Brain microvascular endothelial cell (primary cell): ENCODE measurements at regions not wholly inside any gene's neighbourhood (a gene's known extent, or its start where the extent isn't known, plus 50 kb on each side); places are given as distances from the start of the nearest gene placed in this dataset.

ENCODE experiments used
- DNase-seq: peaks from one replicate; pipeline ENCODE4 v3.0.0-alpha.2; 2020
- H3K27ac ChIP-seq: fragments of 250-450 bp; sonication (Bioruptor Pico); 2 replicates; pipeline ENCODE4 v1.5.1; 2020; ENCODE audit warnings: mild to moderate bottlenecking, moderate library complexity
- H3K27me3 ChIP-seq: fragments of 250-450 bp; sonication (Bioruptor Pico); replicated peaks from 2 replicates; pipeline ENCODE4 v1.5.1; 2020; ENCODE audit warnings: mild to moderate bottlenecking
- H3K36me3 ChIP-seq: fragments of 250-450 bp; sonication (Bioruptor Pico); replicated peaks from 2 replicates; pipeline ENCODE4 v1.5.1; 2020; ENCODE audit warnings: mild to moderate bottlenecking
- H3K4me3 ChIP-seq: 2 replicates; pipeline ENCODE4 v1.5.1; 2011; ENCODE audit warnings: low read depth, mild to moderate bottlenecking, control low read depth, low read length, moderate library complexity
- CTCF ChIP-seq: IDR thresholded peaks from 2 replicates; pipeline ENCODE4 v1.5.1; 2011; ENCODE audit warnings: low read depth, mild to moderate bottlenecking, moderate library complexity, low read length, control low read depth, inconsistent platforms; ENCODE audit errors: missing control alignments
- in situ Hi-C: cut with HindIII; loops from 2 replicates; pipeline ENCODE4 v1.10.0; 2017; ENCODE audit warnings: low sequenced_read_pairs, low pct_ligation_motif_present

DNA sequence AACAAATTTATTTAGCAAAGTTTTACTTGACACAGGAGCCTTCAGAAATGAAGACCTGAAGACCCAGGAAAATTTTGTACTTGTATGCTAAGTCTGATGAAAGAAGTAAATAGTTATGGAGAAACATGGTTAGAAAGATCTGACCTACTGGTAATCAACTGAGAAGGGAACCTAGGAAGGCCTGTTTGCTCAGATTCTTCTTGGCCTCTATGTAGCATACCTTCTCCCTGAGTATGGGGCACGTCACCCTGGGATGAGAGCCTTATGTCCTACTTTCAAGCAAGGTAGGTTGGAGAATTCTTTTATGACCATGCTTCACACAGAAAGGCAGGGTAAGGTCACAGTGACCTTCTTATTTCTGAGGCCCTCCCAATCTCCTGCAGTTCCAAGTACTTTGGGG is 178.6 kb upstream of the CREB1 start:
- in situ Hi-C loops, result no loop called here
- H3K27me3 ChIP-seq, result no peaks in the 10 kb centered on the region
- no peak for DNase-seq
- H3K36me3 ChIP-seq, result no peaks in the 10 kb centered on the region
- no peak for TF ChIP-seq CTCF
- no peak overlapping the region for H3K4me3 ChIP-seq
- no peak overlapping the region for H3K27ac ChIP-seq

- no peak overlapping the region for H3K4me3 ChIP-seq
- H3K36me3 ChIP-seq, result no peaks in the 10 kb centered on the region
- no peak for DNase-seq
- in situ Hi-C loops, result no loop called here
- no peak overlapping the region for H3K27ac ChIP-seq
- no peak for TF ChIP-seq CTCF
- no peaks in the 10 kb centered on the region for H3K27me3 ChIP-seq
Observed at GRCh38 chr2:207352978-207353671, 176.6 kb upstream of the CREB1 start.

DNA sequence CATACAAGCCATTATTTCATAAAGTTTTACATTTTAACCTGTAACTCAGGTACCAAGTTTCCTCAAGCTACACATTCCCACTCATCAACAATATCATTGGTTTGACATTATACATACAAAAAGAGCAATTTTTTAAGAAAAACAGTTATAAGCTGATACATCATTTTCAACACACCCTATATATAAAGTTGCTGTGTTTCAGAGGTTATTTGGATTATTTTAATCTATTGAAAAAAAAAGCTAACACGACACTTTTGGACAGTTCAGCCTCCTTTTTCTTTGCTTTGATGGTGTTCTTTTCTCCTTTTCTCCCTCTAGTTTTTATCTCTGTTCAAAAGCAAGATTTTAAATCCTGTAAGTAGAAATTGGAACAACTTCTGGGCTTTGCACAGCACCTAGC is 175.9 kb upstream of the CREB1 start:
- no peak overlapping the region for H3K4me3 ChIP-seq
- H3K27ac ChIP-seq, result no peak overlapping the region
- no peaks in the 10 kb centered on the region for H3K27me3 ChIP-seq
- DNase-seq, result no peak
- in situ Hi-C loops, result no loop called here
- H3K36me3 ChIP-seq, result no peaks in the 10 kb centered on the region
- no peak for TF ChIP-seq CTCF

GRCh38 chr2:207354462-207354861 is 175.3 kb upstream of the CREB1 start:
- Histone ChIP-seq H3K27me3 (no peaks in the 10 kb centered on the region), H3K27ac (no peak overlapping the region), H3K4me3 (no peak overlapping the region), H3K36me3 (no peaks in the 10 kb centered on the region)
- DNase-seq, result no peak
- TF ChIP-seq CTCF, result no peak
- in situ Hi-C loops, result no loop called here

DNA sequence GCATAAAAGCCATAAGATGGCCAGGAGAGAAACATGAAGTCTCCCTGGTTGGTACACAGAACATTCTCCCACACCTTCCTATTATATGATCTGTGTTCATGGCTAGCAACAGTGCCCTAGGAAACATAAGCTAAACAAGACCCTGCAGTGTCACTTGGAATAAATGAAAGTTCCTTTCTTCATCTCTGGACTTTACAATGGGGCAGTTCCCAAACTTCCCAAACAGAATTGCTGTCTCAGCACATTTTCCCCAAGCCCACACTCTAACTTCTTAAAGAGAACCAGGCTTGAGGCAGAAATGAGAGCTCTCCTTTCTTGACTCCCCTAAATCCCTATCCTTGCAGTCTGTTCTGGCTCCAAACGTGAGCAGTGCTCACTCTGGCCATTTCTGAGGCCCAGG is 173.2 kb upstream of the CREB1 start:
- in situ Hi-C loops, result no loop called here
- Histone ChIP-seq H3K27me3 (no peaks in the 10 kb centered on the region), H3K4me3 (no peak overlapping the region), H3K36me3 (no peaks in the 10 kb centered on the region), H3K27ac (no peak overlapping the region)
- no peak for DNase-seq
- no peak for TF ChIP-seq CTCF

GRCh38 chr2:207357216-207357615 is 172.5 kb upstream of the CREB1 start:
- Histone ChIP-seq H3K27ac (no peak overlapping the region), H3K4me3 (no peak overlapping the region), H3K36me3 (no peaks in the 10 kb centered on the region), H3K27me3 (no peaks in the 10 kb centered on the region)
- no peak for TF ChIP-seq CTCF
- DNase-seq, result no peak
- in situ Hi-C loops, result no loop called here
